ENCODE measurements at regions not wholly inside any gene's neighbourhood (a gene's known extent, or its start where the extent isn't known, plus 50 kb on each side); places are given as distances from the start of the nearest gene placed in this dataset.

DNA sequence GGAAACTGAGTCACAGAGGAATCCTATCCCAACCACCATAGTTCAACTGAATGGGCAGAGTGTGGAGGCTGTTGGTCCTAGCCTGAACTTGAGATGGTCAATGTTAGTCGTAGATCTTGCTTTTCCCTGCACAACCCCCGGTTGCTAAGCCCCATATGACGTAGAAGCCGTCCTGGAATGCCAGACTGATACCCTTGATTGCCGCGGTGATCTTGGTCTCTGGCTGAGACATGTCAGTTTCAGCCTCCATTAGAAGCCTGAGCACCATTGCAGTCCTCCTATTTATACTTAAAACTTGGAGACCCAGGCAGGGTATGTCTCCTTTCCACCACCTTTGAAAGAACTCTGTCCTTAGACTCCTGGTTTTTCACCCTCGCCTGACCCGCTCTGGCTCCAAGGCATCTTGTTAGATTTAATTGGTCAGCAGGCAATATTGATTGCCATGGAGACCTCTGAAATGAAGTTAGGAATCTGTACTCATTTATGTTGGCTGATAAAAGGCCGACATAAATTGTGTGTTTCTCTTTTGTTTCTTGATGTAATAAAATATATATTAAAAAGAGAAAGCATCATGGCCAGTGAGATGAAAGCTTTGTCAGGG, 53.4 kb downstream of the RPLP1 start:
- DNase-seq: no peak

DNA sequence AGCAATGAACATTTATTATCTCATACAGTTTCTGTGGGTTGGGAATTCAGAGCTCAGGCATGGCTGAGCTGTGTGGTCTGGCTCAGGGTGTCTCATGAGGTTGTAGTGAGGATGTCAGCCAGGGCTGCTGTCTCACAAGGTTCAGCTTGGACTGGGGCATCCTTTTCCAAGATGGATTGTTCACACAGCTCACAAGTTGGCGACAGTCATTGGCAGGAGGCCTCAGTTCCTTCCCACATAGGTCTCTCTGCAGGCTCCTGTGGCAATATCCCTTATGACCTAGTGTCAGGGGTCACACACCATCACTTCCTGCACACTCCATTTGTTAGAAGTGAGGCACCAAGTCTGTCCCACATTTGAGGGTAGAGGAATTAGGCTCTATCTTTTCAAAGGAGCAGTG, 56.0 kb downstream of the RPLP1 start:
- no peak for DNase-seq

DNA sequence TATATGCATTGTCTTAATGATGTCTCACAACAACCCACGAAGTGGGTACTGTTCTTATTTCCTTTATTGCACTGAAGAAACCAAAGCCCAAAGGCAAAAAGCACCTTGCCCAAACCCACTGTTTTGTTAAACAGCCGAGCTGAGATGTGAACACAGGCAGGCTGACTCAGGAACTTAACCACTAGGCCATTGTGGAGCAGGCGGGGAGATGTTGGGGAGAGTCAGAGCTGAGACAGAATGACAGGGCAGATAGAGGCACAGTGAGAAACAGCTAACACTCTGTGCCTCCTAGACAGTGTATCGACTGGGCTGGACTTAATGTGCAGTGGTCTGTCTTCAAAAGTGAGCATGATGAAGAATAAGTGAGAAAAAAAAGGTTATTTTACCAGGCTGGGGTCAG, 56.5 kb downstream of the RPLP1 start:
- DNase-seq: no peak

GRCh38 chr15:69510556-69510955, 57.9 kb downstream of the RPLP1 start:
- no peak for DNase-seq

GRCh38 chr15:69511015-69511414, 58.4 kb downstream of the RPLP1 start:
- no peak for DNase-seq

GRCh38 chr15:69511716-69512340, 59.2 kb downstream of the RPLP1 start:
- no peak for DNase-seq

DNA sequence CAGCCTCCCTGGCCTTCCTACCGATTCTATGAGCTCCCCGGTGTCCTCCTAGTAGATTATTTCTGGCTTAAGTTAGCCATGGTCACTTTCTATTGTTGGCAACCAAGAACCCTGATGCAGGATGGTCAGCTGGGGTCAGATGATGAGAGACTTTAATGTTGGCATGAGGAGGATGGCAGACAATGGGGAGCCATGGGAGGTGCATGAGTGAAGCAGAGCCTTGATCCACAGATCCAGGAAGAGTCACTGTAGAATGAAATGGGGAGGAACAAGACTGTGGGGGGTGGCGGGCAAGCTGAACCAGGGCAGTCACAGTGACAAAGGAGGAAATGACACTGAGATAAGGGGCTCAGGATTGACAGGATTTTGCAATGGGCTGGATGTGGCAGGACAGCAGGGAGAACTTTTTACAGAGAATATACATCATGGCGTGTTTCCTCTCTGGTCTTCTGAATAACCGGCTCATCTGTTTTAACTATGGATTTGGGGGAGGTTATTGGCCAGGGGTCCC, 60.9 kb downstream of the RPLP1 start:
- DNase-seq: no peak

DNA sequence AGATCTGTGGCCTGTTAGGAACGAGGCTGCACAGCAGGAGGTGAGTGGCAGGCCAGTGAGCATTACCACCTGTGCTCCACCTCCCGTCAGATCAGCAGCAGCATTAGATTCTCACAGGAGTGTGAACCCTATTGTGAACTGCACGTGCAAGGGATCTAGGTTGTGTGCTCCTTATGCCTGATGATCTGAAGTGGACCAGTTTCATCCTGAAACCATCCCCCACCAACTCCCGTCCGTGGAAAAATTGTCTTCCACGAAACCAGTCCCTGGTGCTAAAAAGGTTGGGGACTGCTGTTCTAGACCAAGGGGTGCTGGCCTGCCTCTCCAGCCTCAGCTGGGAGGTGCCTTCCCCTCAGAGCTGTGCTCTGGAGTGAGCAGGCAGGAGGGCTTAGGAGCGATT, 61.4 kb downstream of the RPLP1 start:
- no peak for DNase-seq

DNA sequence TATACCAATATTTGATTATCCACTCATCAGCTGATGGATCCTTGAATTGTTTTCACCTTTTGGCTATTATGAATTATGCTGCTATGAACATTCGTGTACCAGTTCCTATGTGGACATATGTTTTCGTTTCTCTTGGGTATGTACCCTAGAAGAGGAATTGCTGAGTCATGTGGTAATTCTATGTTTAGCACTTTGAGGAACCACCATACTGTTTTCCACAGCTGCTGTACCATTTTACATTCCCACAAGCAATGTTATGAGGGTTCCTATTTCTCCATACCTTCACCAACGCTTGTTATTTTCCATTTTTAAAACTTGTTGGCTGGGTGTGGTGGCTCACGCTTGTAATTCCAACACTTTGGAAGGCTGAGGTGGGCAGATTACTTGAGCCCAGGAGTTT, 62.9 kb downstream of the RPLP1 start:
- no peak for DNase-seq

DNA sequence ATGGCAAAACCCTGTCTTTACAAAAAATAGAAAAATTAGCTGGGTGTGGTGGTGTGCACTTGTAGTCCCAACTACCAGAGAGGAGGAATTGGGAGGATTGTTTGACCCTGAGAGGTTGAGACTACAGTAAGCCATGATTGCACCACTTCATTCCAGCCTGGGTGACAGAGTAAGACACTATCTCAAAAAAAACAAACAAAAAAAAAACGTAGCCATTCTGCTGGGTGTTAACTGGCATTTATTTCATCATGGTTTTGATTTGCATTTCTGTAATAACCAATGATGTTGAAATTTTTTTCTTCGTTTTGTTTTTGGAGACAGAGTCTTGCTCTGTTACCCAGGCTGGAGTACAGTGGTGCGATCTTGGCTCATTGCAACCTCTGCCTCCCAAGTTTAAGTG, 63.3 kb downstream of the RPLP1 start:
- DNase-seq: no peak

DNA sequence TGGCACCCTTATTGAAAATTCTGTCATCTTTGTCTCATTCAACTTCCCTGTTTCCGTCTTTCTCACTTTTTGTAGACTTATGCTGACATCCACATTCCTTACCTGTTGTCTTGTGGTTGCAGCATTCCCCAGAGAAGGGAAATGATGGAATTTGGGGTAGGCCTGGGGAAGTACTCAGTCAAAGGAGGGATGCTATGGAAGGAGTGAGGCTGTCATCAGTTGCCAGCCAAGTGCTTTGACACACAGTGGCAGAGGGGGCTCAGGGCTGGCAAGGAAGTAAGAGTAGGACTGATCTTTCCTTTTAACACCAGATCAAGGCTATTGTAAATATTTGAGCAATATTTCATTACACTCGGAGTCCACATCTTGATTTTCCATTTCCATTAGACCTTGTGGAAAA, 64.4 kb downstream of the RPLP1 start:
- no peak for DNase-seq

- no peak for DNase-seq
Observed at GRCh38 chr15:69518806-69519205, 66.2 kb downstream of the RPLP1 start.

DNA sequence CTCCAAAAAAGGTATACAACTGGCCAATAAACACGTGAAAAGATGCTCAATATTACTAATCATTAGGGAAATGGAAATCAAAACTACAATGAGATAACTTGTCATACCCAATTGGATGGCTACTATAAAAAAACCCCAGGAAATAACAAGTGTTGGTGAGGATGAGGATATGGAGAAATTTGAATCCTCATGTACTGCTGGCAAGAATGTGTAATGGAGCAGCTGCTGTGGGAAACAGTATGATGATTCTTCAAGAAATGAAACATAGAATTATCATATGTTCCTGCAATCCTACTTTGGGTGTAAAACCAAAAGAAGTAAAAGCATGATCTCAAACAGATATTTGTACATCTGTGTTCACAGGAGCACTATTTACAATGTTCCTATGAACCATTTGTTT, 67.4 kb downstream of the RPLP1 start:
- DNase-seq: no peak

- DNase-seq: no peak
Observed at GRCh38 chr15:69522361-69522760, 69.7 kb downstream of the RPLP1 start.

DNA sequence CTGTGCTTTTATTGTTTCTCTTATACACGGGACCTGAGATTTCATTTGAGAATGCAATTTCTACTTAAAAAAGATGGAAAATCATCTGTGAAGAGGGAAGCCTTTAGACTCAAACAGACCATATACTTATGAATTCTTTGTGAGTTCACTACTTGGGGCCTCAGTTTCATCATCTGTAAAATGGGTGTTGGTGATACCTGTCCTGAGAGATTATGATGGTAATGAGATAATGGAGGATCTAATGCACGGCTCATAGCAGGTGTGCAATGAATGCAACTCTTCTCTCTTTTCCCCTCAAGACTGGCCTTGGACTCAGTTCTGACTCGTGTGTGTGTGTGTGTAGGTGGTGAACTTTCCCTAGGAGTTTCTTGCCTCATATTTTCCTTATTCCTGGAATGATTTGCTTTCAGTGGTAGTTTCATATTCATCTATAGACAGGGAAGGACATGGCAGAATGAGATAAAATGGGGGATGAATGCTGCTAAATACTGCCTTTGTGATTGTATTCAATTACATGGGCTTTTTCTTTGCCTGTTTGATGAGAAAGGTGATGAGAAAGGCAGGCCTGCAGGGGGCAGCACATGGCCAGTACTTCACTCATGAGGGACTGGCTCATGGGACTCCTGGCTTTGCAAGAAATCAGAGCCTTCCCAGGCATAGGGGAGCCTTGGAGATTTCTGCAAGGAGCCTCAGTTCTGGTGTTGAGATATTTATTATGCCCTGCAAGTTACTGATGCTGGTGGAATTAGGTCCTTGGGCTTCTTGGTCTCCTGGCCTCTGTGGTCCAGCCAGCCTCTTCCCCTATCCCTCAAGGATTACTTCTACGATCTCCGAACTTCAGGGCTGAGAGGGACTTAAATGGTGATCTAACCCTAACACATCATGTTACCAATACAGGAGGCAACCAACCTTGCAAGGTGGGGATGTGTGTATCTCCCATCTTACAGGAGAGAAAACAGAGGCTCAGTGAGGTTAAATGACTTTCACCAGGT, 70.7 kb downstream of the RPLP1 start:
- DNase-seq: peak; percentile 20

DNA sequence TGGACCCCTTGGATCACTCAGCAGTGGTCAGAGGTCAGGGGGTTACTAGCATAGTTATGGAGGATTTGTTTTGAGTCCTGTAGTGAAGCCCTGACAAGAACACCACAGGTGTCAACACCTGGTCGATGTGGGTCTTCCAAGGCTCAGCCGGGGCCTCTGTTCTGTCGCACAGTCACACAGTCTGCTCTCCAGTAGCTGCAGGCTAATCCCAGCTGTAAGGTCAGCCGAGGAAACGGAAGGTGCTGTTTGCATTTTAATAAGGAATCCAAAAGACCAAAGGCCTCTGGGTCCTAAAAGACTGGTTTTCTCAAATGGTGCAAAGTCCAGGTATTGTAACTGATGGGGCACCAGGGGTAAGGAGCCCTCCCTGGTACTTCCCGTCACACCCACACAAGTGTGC, 71.7 kb downstream of the RPLP1 start:
- DNase-seq: no peak

DNA sequence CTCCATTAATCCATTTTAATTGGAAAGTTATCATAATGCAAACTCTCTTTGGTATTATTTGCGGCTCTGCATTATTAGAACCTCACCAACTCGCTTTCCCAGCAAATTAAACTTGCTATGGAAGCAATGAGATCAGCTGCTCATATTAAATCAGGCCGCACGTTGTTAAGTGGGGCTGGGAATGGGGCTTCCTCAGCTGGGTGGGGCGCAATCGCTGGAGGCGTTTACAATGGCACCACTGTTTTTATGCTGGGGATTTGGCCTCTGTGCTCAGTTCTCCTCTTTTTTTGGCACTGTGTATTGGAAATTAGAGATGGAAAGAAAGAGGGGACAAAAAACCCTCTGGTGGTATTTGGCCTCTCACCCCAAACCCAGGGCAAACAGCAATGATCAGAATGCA, 72.2 kb downstream of the RPLP1 start:
- no peak for DNase-seq

DNA sequence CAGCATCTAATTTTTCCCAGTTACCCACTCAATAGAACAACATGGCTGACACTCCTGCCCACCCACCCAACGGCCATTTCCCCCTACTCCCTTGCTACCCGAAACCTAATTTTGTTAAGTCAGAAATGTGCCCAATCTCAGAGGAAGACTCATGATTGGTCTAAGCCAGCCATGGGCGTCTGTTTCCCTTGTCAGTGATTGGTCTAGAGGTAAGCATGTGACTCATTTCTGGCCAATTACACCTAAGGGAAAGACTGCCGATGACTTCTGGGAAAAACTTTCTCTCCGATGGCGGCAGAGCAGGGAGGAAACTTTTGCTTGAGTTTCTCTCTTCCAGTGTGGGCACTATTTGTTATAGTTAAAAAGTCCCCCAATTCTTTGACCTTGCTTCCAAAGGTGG, 72.9 kb downstream of the RPLP1 start:
- DNase-seq: no peak

GRCh38 chr15:69526081-69527061, 73.8 kb downstream of the RPLP1 start:
- no peak for DNase-seq

- no peak for DNase-seq
Observed at GRCh38 chr15:69529141-69529540, 76.5 kb downstream of the RPLP1 start.

- no peak for DNase-seq
Observed at GRCh38 chr15:69529961-69530633, 77.5 kb downstream of the RPLP1 start.

All from DMS79 treated with DMSO at 0.1 percent for 48 hours (cell line).